NOMO-1 treated with dmso at 0.1 percent for 144 hours (cell line): ENCODE measurements at regions not wholly inside any gene's neighbourhood (a gene's known extent, or its start where the extent isn't known, plus 50 kb on each side); places are given as distances from the start of the nearest gene placed in this dataset.
"Not testable (repeated sequence)": the region's sequence is repeated elsewhere in the genome, so short reads cannot be mapped to it uniquely, and the experiment has no call there.

ENCODE experiments used
- DNase-seq: peaks from one replicate; lab custom pipeline; 2025; ENCODE audit not compliant: unreplicated experiment; lab: John Stamatoyannopoulos, UW

DNA sequence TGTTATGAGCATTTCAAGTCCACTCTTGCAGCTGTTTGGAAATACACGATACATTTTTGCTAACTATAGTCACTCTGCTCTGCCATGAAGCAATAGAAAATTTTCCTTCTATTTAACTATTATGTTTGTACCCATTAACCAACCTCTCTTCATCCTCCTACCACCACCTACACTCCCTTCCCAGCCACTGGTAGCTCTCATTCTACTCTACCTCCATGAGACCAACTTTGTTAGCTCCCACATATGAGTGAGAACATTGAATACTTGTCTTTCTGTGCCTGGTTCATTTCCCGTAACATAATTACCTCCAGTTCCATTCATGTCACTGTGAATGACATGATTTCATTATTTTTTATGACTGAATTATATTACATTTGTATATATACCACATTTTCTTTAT is 505.9 kb upstream of the CCNG1 start:
- no peak for DNase-seq

DNA sequence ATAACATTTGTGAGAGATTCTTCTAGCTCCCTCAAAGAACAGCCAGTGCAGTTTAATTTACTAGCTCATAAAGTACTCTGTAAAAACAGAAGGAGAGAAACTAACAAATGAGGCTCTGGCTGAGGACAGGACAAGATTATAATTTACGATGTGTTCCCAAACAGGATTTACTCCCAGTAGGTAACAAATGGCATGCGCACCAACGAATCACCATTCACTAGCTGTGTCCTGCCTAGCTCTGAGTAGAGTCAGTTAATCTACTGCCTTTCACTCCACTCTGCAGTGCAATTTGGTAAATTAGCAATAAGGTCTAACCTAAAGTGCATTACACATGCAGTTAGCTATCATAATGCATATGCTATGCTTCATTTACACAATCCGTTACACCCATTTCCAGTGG is 497.4 kb upstream of the CCNG1 start:
- no peak for DNase-seq

- no peak for DNase-seq
These were observed 488.7 kb upstream of the CCNG1 start for GRCh38 chr5:162948677-162949076.

GRCh38 chr5:162956570-162956969 is 480.8 kb upstream of the CCNG1 start:
- no peak for DNase-seq

DNA sequence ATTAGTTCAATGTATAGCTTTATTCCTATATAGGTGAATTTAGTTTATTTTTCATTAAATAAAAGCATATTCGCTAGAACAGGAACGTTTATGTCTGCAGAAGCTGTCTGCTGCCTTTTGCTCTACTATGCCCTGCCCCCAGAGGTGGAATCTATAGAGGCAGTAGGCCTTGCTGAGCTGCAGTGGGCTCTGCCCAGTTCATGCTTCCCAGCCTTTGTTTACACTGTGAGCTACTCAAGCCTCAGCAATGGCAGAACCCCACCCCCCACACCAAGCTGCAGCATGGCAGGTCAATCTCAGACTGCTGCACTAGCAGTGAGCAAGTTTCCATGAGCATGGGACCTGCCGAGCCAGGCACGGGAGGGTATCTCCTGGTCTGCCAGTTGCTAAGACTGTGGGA is 473.3 kb upstream of the CCNG1 start:
- DNase-seq: not testable (repeated sequence)

DNA sequence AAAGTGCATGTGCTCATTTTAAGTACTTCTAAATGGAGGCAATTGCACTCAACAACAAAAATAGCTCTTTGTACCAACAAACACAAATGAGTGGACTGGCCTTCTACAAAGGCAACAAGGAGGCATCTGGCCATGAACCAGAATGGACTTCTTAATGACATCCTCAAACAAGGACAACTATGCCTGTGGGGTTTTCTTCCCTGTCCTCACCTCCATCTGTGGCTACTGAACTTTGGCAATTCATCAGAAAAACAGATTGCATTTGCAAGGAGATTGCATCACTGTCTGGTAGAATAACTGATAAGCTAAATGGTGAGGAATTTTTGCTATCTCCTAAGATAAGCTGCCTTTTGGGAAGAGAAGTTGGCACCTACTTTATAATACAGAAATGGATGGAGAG is 447.3 kb upstream of the CCNG1 start:
- DNase-seq: no peak

GRCh38 chr5:162990856-162991497 is 446.4 kb upstream of the CCNG1 start:
- DNase-seq: no peak

DNA sequence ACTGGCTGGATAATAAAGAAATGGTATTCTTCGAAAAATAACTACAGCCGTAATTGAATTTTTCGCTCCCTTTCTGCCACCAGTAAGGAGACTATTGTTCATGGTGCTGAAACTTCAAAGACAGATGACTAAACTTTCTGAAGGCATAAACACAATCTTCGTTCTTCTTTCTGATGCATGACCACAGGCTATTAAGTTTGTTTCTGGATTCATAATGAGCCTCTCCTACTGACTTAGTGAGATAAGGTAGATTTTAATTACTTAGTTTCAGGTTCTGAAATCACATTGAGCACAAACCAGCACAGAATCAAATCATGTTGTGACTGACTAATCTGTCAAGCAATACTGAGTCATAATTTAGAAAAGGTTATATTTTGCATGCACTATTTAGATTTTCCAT is 441.8 kb upstream of the CCNG1 start:
- no peak for DNase-seq

DNA sequence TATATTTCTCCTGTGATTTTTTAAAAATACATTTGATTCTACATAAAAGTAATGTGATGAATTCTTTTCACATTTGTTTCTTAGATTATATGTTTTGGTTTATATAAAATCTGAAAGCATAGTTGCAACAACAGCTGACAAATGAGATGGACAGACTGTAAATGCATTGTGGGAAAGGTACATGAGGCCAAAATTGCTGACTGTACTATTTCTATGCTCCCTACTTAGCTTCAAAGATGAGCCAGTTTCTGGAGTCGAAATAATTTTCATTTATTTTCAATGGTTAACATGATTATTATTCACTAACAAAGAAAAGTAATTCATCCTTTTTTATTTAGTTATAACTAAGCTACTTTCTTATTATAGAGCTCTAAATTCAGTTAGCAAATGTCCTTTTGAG is 441.3 kb upstream of the CCNG1 start:
- no peak for DNase-seq

DNA sequence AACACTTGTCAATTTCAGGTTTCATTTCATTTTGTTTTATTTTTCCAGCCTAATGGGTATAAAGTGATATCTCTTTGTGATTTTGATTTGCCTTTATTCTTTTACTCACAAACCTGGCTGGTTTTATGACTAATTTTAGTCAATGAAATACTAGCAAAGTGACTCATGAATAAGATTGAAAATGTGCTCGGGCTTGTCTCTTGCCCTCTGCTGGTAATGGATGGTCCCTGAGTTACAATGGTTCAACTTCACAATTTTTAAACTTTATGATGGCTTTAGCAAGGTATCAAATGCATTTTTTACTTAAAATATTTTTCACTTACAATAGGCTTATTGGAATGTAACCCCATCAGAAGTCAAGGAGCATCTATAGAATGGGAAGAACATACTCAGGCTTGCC is 431.4 kb upstream of the CCNG1 start:
- no peak for DNase-seq

- no peak for DNase-seq
These were observed 414.7 kb upstream of the CCNG1 start for GRCh38 chr5:163022582-163023128.

- DNase-seq: no peak
These were observed 413.5 kb upstream of the CCNG1 start for GRCh38 chr5:163023846-163024245.

GRCh38 chr5:163024936-163025335 is 412.5 kb upstream of the CCNG1 start:
- no peak for DNase-seq

DNA sequence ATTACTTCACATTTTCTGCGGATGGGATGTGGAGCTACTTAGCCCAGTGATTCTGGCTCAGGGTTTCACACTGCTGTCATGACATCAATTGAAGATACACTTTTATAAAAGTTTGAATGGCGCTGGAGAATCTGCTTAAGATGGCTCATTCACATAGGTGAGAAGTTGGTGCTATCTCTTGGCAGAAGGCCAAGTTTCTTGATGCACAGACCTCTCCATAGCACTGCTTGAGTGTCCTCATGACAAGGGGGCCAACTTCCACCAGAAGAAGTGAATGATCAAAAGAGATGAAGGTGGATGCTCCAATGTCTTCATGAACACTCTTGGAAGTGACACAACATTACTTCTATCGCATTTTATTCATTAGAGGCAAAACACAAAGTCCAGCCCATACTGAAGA is 403.7 kb upstream of the CCNG1 start:
- DNase-seq: no peak

- DNase-seq: no peak
These were observed 396.1 kb upstream of the CCNG1 start for GRCh38 chr5:163041254-163041653.

- DNase-seq: no peak
These were observed 357.8 kb upstream of the CCNG1 start for GRCh38 chr5:163079618-163080017.

DNA sequence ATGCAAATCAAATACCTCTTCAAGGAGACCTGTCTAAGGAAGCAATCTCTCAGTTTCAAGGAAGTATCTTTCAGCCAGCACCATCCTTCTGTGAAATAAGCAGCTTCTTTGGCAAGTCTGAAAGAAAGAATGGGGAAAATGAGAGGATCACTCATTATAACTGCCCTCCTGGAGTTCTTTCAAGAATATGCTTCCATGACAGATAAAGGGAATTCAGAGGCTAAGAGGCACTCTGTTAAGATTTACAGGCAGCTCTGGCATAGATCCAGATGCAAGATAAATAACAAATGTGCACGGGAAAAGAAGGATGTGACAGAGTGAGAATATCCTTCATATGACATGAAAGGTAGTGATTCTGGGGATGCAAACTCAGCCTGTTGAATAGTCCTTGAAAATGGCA is 348.2 kb upstream of the CCNG1 start:
- no peak for DNase-seq

GRCh38 chr5:163089926-163090325 is 347.5 kb upstream of the CCNG1 start:
- DNase-seq: no peak

DNA sequence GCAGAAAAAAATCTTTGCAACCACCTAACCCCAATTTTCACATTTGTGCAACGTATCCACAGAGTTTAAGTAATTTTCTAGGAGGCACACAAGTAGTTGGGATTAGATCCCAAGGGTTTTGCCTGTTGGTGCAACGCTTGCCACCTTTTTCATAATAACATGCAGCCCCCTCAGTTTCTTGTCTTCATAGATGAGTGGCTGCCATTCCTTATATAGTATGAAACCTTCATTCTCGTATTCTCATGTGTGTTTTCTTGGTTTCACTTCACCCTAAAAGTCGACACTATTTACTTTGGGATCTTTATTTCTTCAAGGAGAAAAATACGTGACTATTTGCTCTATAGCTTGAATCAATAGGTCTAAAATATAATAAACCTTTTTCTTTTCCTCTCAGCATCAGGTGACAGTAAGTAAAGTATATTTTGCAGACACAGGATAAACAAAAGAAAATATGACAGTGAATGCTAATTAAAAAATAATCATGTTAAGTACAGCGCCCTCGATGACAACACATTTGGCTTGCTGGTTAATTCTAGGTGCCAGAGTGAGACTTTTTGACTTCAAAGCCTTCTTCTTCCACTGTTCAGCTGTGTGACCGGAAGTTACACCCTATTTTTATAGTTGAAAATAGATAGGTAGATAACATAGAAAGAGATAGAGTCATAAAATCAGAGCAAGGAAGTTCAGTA is 342.8 kb upstream of the CCNG1 start:
- DNase-seq: no peak

DNA sequence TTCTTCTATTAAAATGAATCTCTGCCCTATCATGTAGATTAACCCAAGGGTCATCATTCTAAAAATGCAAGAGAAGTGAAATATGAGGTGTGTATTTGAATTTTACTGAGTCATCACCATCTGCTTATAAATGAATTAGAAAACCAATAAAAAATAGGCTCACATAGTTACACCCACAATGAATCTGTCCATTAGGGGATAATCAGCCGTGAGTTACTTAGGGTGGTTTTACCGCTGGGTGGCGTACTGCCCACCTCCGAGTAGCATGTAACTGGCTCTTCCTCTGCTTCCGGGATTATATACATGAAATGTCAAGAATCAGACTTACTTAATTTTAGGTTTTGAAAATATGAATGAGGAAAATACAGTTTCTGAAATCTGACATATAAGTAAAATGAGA is 332.9 kb upstream of the CCNG1 start:
- DNase-seq: no peak

DNA sequence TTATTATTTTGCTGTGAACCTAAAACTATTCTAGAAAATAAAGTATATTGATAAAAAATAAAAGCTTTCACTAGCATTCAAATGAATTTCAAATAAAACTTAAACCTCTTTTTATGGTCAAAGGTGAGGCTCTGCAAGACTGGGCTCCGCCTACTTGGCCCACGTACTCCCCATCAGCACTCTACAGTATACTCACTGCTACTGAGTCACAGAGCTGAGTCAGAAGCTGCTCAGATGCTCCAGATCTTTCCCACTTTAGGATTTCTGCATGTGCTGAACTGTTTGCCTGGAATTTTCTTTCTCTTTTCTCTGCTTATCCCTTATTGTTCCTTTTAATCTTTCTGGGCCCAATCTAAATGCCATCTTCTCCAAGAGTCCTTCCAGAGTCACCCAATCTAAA is 331.9 kb upstream of the CCNG1 start:
- no peak for DNase-seq

GRCh38 chr5:163106098-163106497 is 331.3 kb upstream of the CCNG1 start:
- no peak for DNase-seq

- DNase-seq: no peak
These were observed 329.0 kb upstream of the CCNG1 start for GRCh38 chr5:163108351-163108750.
